GM12878 (cell line): ENCODE measurements at regions not wholly inside any gene's neighbourhood (a gene's known extent, or its start where the extent isn't known, plus 50 kb on each side); places are given as distances from the start of the nearest gene placed in this dataset.

Source experiments
- CREM ChIP-seq: IDR thresholded peaks from 2 replicates; pipeline ENCODE4 v1.6.1; 2014; ENCODE audit warnings: antibody characterized with exemption, low read depth
- FOXM1 ChIP-seq: IDR thresholded peaks from 2 replicates; pipeline ENCODE4 v1.6.1; 2012; ENCODE audit warnings: low read depth, mild to moderate bottlenecking, inconsistent platforms, low read length, moderate library complexity
- HDAC6 ChIP-seq: fragments of 200-600 bp; sonication (generic); IDR thresholded peaks from one replicate; pipeline ENCODE4 v1.8.0; 2017; ENCODE audit warnings: antibody characterized with exemption; ENCODE audit not compliant: unreplicated experiment
- IKZF2 ChIP-seq, 2 experiments: fragments of 450-650 bp; IDR thresholded peaks; 2 replicates each; pipeline ENCODE4 v1.6.1; 2017; ENCODE audit warnings: mild to moderate bottlenecking in 2 of 2, moderate library complexity in 2 of 2
- MEF2A ChIP-seq: IDR thresholded peaks from 2 replicates; pipeline ENCODE4 v1.6.1; 2011; ENCODE audit warnings: low read depth, mild to moderate bottlenecking, low read length, moderate library complexity; ENCODE audit not compliant: insufficient read depth
- MLLT1 ChIP-seq: fragments of 450-650 bp; IDR thresholded peaks from 2 replicates; pipeline ENCODE4 v1.6.1; 2016; ENCODE audit warnings: mild to moderate bottlenecking
- MXI1 ChIP-seq: fragments of 150-350 bp; IDR thresholded peaks from 2 replicates; pipeline ENCODE4 v1.6.1; 2011; ENCODE audit warnings: low read depth, mild to moderate bottlenecking, inconsistent platforms, low read length, improper control_type of control experiment
- PBX3 ChIP-seq: IDR thresholded peaks from 2 replicates; pipeline ENCODE4 v1.6.1; 2011; ENCODE audit warnings: mild to moderate bottlenecking, low read depth, low read length, moderate library complexity; ENCODE audit not compliant: insufficient replicate concordance
- RELA ChIP-seq: fragments of 450-650 bp; IDR thresholded peaks from 2 replicates; pipeline ENCODE4 v1.8.0; 2014; ENCODE audit warnings: borderline replicate concordance; ENCODE audit not compliant: partially characterized antibody
- SREBF2 ChIP-seq: IDR thresholded peaks from 2 replicates; pipeline ENCODE4 v1.6.1; 2012; ENCODE audit warnings: mild to moderate bottlenecking, low read length
- TCF12 ChIP-seq: IDR thresholded peaks from 2 replicates; pipeline ENCODE4 v1.6.1; 2011; ENCODE audit warnings: low read depth, mild to moderate bottlenecking, low read length
- USF1 ChIP-seq: IDR thresholded peaks from 2 replicates; pipeline ENCODE4 v1.6.1; 2011; ENCODE audit warnings: borderline replicate concordance, low read depth, mild to moderate bottlenecking, moderate library complexity, mixed read lengths, low read length; ENCODE audit not compliant: insufficient read depth; ENCODE audit errors: extremely low read length

- TF ChIP-seq RELA (no peak), USF1 (no peak), TCF12 (no peak), MEF2A (no peak), HDAC6 (no peak), MLLT1 (no peak), SREBF2 (no peak), CREM (no peak), MXI1 (no peak), FOXM1 (no peak), IKZF2 (IDR thresholded peaks at IDR 0.05) (no peak), PBX3 (no peak)
Observed at GRCh38 chr17:71447644-71448043, 673.2 kb upstream of the SOX9 start.
